GM21619 (cell line): ENCODE measurements at regions not wholly inside any gene's neighbourhood (a gene's known extent, or its start where the extent isn't known, plus 50 kb on each side); places are given as distances from the start of the nearest gene placed in this dataset.

Experiments used
- ATAC-seq: cut with Tn5 transposase; IDR thresholded peaks from one replicate; pipeline ENCODE4 v1.9.1; 2021; ENCODE audit not compliant: unreplicated experiment

GRCh38 chr6:167437888-167438484, 113.1 kb downstream of the TTLL2 start:
- no peak for ATAC-seq

GRCh38 chr6:167441715-167442206, 116.9 kb downstream of the TTLL2 start:
- no peak for ATAC-seq

GRCh38 chr6:167442245-167442644, 117.4 kb downstream of the TTLL2 start:
- no peak for ATAC-seq

GRCh38 chr6:167442796-167443680, 118.2 kb downstream of the TTLL2 start:
- no peak for ATAC-seq

DNA sequence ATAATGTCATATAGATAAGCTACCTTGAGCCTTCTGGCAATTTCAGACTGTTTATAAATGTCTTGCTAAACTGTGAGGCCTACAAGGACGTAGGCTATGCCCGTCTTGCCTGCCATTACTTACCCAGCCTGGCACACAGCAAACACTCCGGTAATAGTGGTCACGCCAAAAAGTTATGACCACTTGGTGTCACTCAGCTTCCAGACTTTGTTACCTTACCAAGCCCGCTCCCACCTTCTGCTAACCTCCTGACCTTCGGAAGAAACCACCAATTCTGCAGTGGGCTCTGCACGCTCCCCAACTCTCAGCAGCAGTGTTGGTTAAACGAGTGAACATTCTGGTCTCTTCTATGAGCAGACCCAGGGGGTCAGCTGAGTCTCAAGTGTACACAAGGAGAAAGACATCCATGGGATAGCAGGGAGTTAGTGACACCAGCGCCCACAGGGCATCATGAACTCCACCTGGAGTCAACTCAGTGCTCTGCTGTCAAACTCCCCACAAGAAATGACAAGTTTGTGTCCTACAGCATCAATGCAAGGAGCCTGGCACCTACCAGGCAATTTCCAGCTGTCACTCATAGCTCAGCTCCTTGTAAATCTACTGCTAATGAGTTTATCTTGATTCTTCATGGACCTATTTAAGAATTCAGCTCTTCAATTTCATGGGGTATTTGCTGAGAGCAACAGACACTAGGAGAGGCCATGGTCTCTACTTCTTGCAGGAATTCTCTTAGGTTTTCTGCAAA, 119.9 kb downstream of the TTLL2 start:
- no peak for ATAC-seq

DNA sequence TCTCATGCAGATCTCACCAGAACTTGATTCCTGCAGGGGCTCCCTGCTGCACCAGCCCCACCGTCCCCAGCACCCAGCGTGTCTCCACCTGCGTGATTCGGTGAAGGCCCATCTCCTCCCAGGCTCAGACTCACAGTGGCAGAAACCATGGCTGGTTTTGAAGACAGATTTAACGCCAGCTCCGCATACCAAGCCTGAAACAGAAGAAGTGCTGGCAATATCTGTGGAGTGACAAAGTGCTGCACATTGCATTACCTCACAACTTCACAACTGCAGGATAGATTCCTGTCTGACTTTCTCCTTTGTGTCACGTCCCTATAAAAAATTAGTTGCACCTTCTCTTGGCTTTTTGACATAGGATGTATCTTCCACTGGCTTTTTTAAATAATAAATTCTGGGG, 120.7 kb downstream of the TTLL2 start:
- ATAC-seq: no peak

GRCh38 chr6:167446046-167446445, 121.2 kb downstream of the TTLL2 start:
- ATAC-seq: no peak

DNA sequence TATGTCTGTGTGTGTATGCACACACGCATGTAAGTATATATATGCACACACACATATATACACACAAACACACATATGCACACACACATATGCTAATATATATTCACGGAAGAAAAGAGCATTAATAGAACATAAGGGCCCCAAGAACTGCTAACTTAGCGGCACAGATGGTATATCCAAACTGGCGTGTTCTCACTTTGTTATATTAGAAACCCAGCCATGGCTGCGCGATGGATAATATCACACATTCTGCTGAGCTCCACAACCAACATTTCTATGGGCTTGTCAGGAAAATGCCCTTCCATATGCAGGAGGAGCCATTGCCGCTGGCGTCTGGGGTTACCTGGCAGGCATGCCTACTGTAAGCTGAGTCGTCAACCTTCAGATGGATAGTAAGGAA, 122.1 kb downstream of the TTLL2 start:
- no peak for ATAC-seq

- ATAC-seq: no peak
These were observed 123.5 kb downstream of the TTLL2 start for GRCh38 chr6:167448378-167448777.

DNA sequence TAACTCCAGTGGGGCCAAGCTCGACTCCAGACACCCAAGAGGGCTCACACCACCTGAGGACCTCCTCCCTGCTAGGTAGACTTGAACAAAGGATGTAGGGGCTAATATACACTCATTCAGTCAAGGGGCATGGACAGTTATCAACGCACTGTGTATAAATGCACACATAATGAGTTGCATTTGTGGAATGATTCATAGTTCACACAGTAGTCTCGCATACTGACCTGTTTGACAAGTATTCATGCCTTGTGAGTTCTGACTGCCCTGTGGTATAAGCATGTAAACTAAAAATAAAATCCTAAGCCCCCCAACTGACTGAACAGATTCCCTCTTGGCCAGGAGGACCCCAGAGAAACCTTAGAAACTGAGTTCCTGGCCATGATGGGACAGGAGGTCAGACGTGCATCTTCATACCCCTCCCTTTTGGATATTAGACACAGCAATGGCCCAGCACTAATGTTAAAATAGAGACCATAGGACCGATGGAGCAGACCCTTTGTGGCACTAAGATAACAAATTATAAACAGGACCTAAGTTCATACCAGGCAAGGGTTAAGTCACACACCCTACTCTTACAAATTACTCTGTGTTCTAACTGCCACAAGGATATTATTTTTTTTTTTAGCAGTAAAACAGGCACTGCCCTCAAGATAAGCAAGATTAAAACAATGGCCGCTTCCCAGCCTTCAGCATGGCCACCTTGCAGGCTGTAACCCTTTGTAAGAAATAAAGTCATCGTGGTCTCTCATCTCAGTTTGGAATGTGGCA, 124.4 kb downstream of the TTLL2 start:
- no peak for ATAC-seq

DNA sequence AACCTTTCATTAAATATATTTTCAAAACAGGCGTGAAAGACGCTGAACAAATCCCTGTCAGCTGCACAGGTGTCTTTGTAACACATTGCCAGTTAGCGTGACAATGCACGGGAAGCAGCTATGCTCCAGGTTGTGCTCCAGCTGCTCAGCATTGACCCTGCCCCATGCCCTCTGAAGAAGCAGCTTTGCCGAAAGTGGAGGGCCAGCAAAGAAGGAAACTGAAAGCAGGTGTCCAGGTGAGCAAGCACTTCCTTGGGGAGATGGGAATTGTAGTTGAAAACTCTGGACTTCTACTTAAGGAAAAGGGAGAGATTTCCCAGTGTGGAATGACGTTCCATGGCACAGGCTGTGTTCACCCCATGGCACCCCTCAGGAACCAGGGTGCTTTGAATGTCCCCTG, 125.7 kb downstream of the TTLL2 start:
- no peak for ATAC-seq

- ATAC-seq: no peak
These were observed 127.6 kb downstream of the TTLL2 start for GRCh38 chr6:167452338-167453081.

- ATAC-seq: no peak
These were observed 128.2 kb downstream of the TTLL2 start for GRCh38 chr6:167453082-167453446.

- no peak for ATAC-seq
These were observed 129.1 kb downstream of the TTLL2 start for GRCh38 chr6:167454003-167454402.

DNA sequence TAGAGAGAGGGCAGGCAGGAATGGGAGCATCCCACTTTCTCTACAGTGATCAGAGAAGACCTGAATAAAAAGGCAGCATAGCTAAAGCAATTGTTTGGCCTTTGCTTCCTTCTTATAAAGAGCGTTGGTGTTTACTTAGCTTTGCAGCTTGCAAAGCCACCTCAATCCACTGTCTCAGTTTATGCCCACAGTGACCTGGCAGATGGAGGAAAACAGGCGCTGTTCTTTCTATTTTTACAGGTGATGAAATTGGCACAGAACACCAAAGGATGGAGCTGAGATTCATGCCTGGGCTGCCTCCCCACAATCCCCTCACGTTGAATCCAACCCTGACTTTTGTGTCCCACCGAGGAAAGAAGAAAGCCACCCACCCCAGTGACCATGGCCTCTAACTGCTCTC, 130.5 kb downstream of the TTLL2 start:
- no peak for ATAC-seq

DNA sequence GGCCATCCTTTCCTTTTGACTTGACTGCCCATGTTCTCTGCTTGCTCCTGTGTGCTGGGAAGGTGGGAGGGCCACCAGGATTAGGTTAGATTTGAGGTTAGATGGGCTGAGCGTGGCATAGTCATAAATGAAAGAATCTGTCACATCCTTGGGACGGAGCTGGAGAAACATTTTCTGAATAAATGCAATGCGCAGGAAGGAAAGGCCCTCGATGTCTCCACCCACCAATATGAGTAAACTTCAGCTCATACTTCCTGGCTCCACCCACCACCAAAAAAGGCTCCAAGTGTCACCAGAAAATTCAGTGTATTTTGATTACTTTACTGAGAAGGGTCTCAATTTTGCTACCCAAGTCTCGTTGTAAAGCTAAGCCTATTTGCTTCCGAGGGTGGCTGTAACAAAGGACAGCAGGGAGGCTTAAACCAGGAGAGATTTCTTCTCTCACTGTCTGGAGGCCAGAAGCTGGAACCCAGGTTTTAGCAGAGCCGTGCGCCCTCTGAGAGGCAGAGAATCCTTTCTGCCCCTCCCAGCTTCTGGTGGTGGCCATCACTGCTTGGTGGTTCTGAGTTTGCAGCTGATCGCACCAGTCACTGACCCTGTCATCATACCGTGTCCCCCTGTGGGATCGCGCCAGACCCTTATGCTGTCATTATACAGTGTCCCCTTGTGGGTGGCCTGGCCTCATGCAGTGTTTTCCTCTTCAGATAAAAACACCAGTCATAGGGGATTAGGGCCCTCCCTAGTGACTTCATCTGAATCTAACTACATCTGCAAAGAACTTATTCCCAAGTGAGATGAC, 137.8 kb downstream of the TTLL2 start:
- ATAC-seq: no peak

DNA sequence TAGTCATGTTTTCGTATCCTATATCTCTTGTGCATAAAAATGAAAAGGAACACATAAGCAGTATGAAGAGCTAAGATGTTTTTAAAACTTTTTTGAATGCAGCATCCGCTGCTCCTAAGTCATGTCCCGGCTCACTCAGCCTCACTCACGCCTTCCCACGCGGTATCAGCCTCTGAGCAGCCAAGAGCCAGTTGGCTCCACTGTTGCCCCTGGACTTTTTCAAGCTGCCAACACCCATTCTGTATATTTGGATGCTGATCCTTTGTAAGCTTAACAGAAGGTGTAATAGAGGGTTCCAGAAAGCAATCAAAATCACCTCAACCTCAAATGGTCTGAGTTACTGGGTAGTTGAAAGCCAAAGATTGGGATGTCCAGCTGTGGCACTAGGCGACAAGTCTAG, 139.3 kb downstream of the TTLL2 start:
- no peak for ATAC-seq

DNA sequence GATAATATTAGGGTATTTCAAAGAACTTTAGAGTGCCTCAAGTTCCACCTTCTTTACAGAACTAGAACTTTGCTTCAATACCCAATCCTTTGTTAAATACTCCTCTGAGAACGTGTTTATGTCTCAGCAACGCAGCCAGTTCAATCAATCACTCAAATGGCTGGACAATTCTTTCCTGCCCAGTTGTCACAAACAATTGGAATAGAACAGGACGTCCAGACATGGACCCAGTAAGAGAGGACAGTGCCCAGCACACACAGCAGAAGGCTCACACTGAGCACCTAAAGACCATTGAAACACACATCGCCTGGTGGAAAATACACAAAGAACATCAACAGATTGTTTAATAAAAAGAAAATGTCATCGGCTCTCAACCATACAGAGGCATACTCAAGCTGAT, 140.6 kb downstream of the TTLL2 start:
- no peak for ATAC-seq

DNA sequence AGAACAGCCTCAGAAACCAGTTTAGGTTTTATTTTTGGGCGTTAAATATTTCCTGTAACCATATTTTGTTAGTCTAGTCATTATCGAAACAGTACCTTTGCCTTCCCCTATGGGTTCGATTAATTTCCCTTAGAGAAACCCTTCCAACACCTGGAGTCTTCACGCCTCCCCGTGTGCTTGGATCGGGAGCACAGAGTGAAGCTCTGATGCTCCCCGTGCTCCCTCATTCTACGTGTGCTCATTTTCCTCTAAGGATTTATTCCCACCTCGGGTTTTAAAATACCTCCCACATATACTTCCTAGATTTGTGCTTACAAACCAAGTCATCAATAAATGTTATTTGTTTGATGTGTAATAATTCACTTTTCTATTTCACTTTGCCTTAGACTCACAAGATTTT, 142.4 kb downstream of the TTLL2 start:
- no peak for ATAC-seq
